Stimulated activated CD4-positive, alpha-beta T cell treated with anti-CD3 and anti-CD28 coated beads, Interleukin-2, amount 100 ng/mL, for 48 hours (primary cell): ENCODE measurements at regions not wholly inside any gene's neighbourhood (a gene's known extent, or its start where the extent isn't known, plus 50 kb on each side); places are given as distances from the start of the nearest gene placed in this dataset.
"Not testable (repeated sequence)": the region's sequence is repeated elsewhere in the genome, so short reads cannot be mapped to it uniquely, and the experiment has no call there.

Source experiments
- DNase-seq, 2 donors: peaks; one replicate each; pipeline ENCODE4 v3.0.0-alpha.2; 2020

- DNase-seq, result no peak
These were observed 324.7 kb upstream of the GRAMD2B start for GRCh38 chr5:126098330-126099017.

GRCh38 chr5:126099077-126099476, 324.1 kb upstream of the GRAMD2B start:
- DNase-seq, result no peak

GRCh38 chr5:126100767-126101166, 322.4 kb upstream of the GRAMD2B start:
- DNase-seq, result no peak

GRCh38 chr5:126101901-126102300, 321.3 kb upstream of the GRAMD2B start:
- no peak for DNase-seq

GRCh38 chr5:126103050-126103449, 320.2 kb upstream of the GRAMD2B start:
- no peak for DNase-seq

GRCh38 chr5:126103868-126104267, 319.3 kb upstream of the GRAMD2B start:
- no peak for DNase-seq

- no peak for DNase-seq
These were observed 318.9 kb upstream of the GRAMD2B start for GRCh38 chr5:126104341-126104740.

- DNase-seq, result no peak
These were observed 318.3 kb upstream of the GRAMD2B start for GRCh38 chr5:126104951-126105350.

- no peak for DNase-seq
These were observed 317.2 kb upstream of the GRAMD2B start for GRCh38 chr5:126106029-126106428.

- DNase-seq, result no peak
These were observed 315.8 kb upstream of the GRAMD2B start for GRCh38 chr5:126107381-126107780.

- DNase-seq, result no peak
These were observed 314.7 kb upstream of the GRAMD2B start for GRCh38 chr5:126108470-126108869.

- DNase-seq, result no peak
These were observed 308.1 kb upstream of the GRAMD2B start for GRCh38 chr5:126115059-126115629.

GRCh38 chr5:126117044-126117443, 306.2 kb upstream of the GRAMD2B start:
- no peak for DNase-seq

GRCh38 chr5:126119887-126120442, 303.2 kb upstream of the GRAMD2B start:
- DNase-seq, result no peak

- DNase-seq, result no peak
These were observed 302.3 kb upstream of the GRAMD2B start for GRCh38 chr5:126120939-126121338.

- DNase-seq, result no peak
These were observed 300.3 kb upstream of the GRAMD2B start for GRCh38 chr5:126122942-126123341.

- no peak for DNase-seq
These were observed 298.4 kb upstream of the GRAMD2B start for GRCh38 chr5:126124706-126125345.

- DNase-seq, result no peak
These were observed 297.8 kb upstream of the GRAMD2B start for GRCh38 chr5:126125407-126125806.

GRCh38 chr5:126126574-126126973, 296.6 kb upstream of the GRAMD2B start:
- DNase-seq, result no peak

GRCh38 chr5:126127371-126127770, 295.8 kb upstream of the GRAMD2B start:
- DNase-seq, result not testable (repeated sequence)

- no peak for DNase-seq
These were observed 293.8 kb upstream of the GRAMD2B start for GRCh38 chr5:126129431-126129830.

- DNase-seq, result no peak
These were observed 289.8 kb upstream of the GRAMD2B start for GRCh38 chr5:126133424-126133823.

- no peak for DNase-seq
These were observed 285.3 kb upstream of the GRAMD2B start for GRCh38 chr5:126137891-126138280.

GRCh38 chr5:126138281-126138931, 284.8 kb upstream of the GRAMD2B start:
- DNase-seq, result no peak
